ENCODE measurements at regions not wholly inside any gene's neighbourhood (a gene's known extent, or its start where the extent isn't known, plus 50 kb on each side); places are given as distances from the start of the nearest gene placed in this dataset.

DNA sequence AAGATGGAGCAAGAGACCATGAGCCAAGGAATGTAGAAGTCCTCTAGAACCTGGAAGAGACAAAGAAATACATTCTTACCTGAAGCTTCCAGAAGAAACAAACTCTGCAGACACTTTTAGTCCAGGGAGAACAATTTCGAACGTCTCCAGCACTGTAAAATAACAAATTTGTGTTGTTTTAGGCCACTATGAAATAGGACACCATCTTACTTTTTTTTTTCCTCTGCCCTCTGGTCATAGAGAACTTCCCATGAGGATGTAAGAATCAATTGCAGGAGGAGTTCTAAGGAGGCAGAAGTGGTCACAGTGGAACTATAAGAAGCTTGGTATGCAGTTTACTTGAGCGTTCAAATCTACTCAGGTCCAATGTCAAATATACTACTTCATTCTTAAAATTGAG is 1295.9 kb downstream of the ZPLD1 start:
- TF ChIP-seq POLR2A (IDR thresholded peaks at IDR 0.05) (no peak), CTCF (IDR thresholded peaks at IDR 0.05) (no peak)
